Stimulated activated CD4-positive, alpha-beta T cell treated with anti-CD3 and anti-CD28 coated beads, Interleukin-1b, Interleukin-23, amount 100 ng/mL, for 24 hours (primary cell): ENCODE measurements at regions not wholly inside any gene's neighbourhood (a gene's known extent, or its start where the extent isn't known, plus 50 kb on each side); places are given as distances from the start of the nearest gene placed in this dataset.

ENCODE experiments used
- DNase-seq, 4 experiments: peaks; one replicate each; pipeline ENCODE4 v3.0.0-alpha.2; 2020; ENCODE audit warnings: low read depth in 4 of 4, low spot score in 1 of 4

- DNase-seq, result no peak
Observed at GRCh38 chr4:59834943-59835342, 1365.2 kb upstream of the ADGRL3 start.

GRCh38 chr4:59837751-59838150 is 1362.4 kb upstream of the ADGRL3 start:
- DNase-seq, result no peak

GRCh38 chr4:59838236-59838635 is 1361.9 kb upstream of the ADGRL3 start:
- no peak for DNase-seq

- no peak for DNase-seq
Observed at GRCh38 chr4:59841698-59842097, 1358.4 kb upstream of the ADGRL3 start.

- DNase-seq, result no peak
Observed at GRCh38 chr4:59848457-59848856, 1351.7 kb upstream of the ADGRL3 start.

GRCh38 chr4:59855630-59856352 is 1344.3 kb upstream of the ADGRL3 start:
- no peak for DNase-seq

GRCh38 chr4:59869056-59869455 is 1331.1 kb upstream of the ADGRL3 start:
- no peak for DNase-seq

- DNase-seq, result no peak
Observed at GRCh38 chr4:59869559-59869958, 1330.6 kb upstream of the ADGRL3 start.

GRCh38 chr4:59881632-59882031 is 1318.5 kb upstream of the ADGRL3 start:
- DNase-seq, result no peak

- DNase-seq, result no peak
Observed at GRCh38 chr4:59904331-59904730, 1295.8 kb upstream of the ADGRL3 start.

GRCh38 chr4:59920416-59920815 is 1279.7 kb upstream of the ADGRL3 start:
- no peak for DNase-seq

GRCh38 chr4:59925290-59925689 is 1274.8 kb upstream of the ADGRL3 start:
- DNase-seq, result no peak

GRCh38 chr4:59936566-59936965 is 1263.6 kb upstream of the ADGRL3 start:
- no peak for DNase-seq

GRCh38 chr4:59938166-59938565 is 1262.0 kb upstream of the ADGRL3 start:
- no peak for DNase-seq

- DNase-seq, result no peak
Observed at GRCh38 chr4:59945277-59945676, 1254.8 kb upstream of the ADGRL3 start.

GRCh38 chr4:59945716-59946115 is 1254.4 kb upstream of the ADGRL3 start:
- no peak for DNase-seq

GRCh38 chr4:59956366-59956765 is 1243.8 kb upstream of the ADGRL3 start:
- no peak for DNase-seq

GRCh38 chr4:59960143-59960542 is 1240.0 kb upstream of the ADGRL3 start:
- DNase-seq, result no peak

- no peak for DNase-seq
Observed at GRCh38 chr4:59966758-59967157, 1233.4 kb upstream of the ADGRL3 start.

- no peak for DNase-seq
Observed at GRCh38 chr4:59968796-59969195, 1231.3 kb upstream of the ADGRL3 start.

GRCh38 chr4:59969909-59970308 is 1230.2 kb upstream of the ADGRL3 start:
- DNase-seq, result no peak

- no peak for DNase-seq
Observed at GRCh38 chr4:59971952-59972351, 1228.2 kb upstream of the ADGRL3 start.

- DNase-seq, result no peak
Observed at GRCh38 chr4:59973492-59973891, 1226.6 kb upstream of the ADGRL3 start.
